ENCODE measurements at regions not wholly inside any gene's neighbourhood (a gene's known extent, or its start where the extent isn't known, plus 50 kb on each side); places are given as distances from the start of the nearest gene placed in this dataset.

GRCh38 chr2:120853306-120854013 lies 117.8 kb downstream of the GLI2 start:
- no peak for TF ChIP-seq CTCF (IDR thresholded peaks at IDR 0.05)
- TF ChIP-seq POLR2A (IDR thresholded peaks at IDR 0.05) = no peak
